GM10266 (cell line): ENCODE measurements at regions not wholly inside any gene's neighbourhood (a gene's known extent, or its start where the extent isn't known, plus 50 kb on each side); places are given as distances from the start of the nearest gene placed in this dataset.

Experiments used
- DNase-seq: peaks from one replicate; pipeline ENCODE4 v3.0.0; 2012; ENCODE audit errors: extremely low spot score
- TF ChIP-seq, protein P1 (sequence below): IDR thresholded peaks from 2 replicates; pipeline ENCODE4 v1.5.1; 2012; ENCODE audit warnings: mild to moderate bottlenecking, low read depth; ENCODE audit not compliant: control insufficient read depth, insufficient read depth; ENCODE audit errors: missing control alignments

DNA sequence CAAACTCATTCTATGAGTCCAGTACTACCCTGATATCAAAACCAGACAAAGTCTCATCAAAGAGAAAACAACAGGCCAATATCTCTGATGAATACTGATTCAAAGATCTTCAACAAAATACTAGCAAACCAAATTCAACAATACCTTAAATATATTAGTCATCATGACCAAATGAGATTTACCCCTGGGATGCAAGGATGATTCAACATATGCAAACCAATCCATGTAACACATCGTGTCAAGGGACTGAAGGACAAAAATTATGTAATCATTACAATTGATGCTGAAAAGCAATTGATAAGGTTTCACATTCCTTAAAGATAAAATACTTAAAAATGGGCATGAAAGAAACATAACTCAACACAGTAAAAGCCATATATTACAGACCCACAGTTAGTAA, 1476.9 kb downstream of the SI start:
- DNase-seq, result no peak
- TF ChIP-seq, protein P1, sequence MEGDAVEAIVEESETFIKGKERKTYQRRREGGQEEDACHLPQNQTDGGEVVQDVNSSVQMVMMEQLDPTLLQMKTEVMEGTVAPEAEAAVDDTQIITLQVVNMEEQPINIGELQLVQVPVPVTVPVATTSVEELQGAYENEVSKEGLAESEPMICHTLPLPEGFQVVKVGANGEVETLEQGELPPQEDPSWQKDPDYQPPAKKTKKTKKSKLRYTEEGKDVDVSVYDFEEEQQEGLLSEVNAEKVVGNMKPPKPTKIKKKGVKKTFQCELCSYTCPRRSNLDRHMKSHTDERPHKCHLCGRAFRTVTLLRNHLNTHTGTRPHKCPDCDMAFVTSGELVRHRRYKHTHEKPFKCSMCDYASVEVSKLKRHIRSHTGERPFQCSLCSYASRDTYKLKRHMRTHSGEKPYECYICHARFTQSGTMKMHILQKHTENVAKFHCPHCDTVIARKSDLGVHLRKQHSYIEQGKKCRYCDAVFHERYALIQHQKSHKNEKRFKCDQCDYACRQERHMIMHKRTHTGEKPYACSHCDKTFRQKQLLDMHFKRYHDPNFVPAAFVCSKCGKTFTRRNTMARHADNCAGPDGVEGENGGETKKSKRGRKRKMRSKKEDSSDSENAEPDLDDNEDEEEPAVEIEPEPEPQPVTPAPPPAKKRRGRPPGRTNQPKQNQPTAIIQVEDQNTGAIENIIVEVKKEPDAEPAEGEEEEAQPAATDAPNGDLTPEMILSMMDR, result no peak

DNA sequence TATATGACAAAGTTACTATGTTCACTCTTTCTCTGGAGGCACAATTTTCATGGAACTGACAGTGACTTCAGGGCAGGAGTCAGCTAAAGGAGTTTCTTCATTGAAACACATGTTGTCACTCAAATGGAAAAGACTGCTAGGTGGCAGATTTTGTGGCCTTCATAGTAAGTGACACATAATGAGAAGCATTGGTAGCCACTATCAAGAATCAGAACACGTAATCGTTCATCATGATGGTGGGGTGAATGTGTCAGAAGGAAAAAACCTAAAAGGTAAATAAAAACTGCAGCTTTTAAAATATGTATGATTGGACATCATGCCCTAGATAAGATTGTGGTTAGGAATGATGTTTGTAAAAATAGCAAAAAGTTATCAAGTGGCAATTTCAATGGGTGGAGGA, 1491.0 kb downstream of the SI start:
- no peak for DNase-seq

DNA sequence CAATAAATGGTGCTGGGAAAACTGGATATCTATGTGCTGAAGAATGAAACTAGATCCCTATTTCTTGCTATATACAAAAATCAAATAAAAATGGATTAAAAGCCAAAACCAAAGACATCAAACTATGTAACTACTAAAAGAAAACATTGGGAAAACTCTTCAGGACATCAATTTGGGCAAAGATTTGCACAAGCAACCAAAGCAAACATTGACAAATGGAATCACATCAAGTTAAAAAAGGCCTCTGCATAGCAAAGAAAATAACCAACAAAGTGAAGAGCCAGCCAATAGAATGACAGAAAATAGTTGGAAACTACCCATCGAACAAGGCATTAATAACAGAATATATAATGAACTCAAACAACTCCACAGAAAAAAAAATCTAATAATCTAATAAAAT, 1495.3 kb downstream of the SI start:
- DNase-seq, result no peak
- TF ChIP-seq, protein P1, result no peak

More for the DNA sequence above, 1491.0 kb downstream of the SI start:
- TF ChIP-seq, protein P1, result no peak

DNA sequence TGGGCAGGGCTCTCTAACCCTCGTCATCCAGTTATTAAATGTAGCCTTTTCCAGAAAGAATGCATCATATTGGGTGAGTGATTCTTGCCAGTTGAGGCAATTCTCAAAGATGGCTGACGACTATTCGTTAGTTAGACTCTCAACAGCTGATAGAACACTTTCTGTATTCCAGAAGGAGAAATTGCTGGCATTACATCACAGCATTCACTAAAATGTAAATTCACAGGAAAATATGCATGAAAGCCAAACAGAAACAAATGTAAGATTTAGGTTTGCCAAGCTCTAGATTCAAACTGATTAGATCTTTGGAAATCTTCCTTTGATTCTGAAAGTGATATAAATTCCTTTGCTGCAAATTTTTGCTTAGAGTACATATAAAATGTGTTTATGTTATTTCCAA, 1501.0 kb downstream of the SI start:
- DNase-seq, result no peak
- TF ChIP-seq, protein P1, result no peak

DNA sequence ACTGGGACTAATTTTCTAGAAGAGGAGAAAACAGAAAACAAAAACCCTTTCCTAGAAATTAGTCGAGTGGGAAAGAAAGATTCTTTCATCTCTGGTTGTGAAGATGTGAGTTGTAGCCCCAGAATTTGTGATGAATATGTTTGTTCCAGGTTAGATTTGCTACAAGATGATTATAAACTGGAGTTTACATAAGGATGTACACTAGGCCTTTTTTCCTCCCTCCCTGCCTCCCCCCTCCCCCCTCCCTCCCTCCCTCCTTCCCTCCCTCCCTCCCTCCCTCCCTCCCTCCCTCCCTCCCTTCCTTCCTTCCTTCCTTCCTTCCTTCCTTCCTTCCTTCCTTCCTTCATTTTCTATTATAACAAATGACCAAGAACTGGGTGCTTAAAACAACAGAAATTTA, 1502.0 kb downstream of the SI start:
- no peak for DNase-seq
- TF ChIP-seq, protein P1, result no peak

DNA sequence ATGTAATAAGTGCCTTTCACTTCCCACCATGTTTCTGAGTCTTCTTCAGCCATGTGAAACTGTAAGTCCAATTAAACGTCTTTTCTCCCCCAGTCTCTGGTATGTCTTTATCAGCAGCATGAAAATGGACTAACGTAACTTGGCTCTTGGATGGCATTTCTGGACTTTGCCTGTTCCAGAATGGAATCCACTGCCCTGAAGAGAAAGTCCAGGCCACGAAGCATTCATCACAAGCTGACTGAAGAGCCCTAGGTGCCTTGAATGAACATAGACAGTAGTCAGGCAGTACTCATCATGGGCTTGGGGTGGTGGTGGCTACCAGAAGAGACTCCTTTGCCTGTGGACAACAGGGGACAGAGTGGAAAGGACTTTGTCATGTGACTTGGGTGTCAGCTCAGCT, 1505.0 kb downstream of the SI start:
- TF ChIP-seq, protein P1, result no peak
- DNase-seq, result no peak

DNA sequence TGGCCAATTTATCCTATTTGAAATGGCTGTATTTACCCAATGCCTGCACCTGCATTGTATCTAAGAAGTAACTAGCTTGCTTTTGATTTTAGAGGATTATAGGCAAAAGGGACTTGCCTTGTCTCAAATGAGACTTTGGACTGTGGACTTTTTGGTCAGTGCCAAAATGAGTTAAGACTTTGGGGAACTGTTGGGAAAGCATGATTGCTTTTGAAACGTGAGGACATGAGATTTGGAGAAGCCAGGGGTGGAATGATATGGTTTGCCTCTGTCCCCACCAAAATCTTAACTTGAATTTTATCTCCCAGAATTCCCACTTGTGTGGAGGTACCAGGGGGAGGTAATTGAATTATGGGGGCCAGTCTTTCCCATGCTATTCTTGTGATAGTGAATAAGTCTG, 1505.4 kb downstream of the SI start:
- TF ChIP-seq, protein P1, result no peak
- no peak for DNase-seq

DNA sequence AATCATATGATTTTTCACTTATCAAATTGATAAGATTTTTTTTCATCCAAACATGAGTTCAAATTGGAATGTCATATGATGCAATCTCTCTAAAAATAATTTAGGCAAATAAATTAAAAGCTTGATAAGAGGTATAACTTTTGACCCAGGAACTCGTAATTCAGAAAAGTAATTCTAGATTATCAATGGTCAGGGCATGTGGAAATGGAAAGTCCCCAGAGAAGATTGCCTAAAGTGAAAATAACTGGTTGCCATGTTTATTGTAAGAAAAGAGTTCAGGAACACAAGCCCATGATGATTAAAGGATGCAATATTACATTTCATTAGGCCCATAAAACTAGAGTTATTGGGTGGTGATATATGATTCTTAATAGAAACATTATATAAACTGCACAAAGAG, 1514.8 kb downstream of the SI start:
- TF ChIP-seq, protein P1, result no peak
- DNase-seq, result no peak
